ENCODE measurements at regions not wholly inside any gene's neighbourhood (a gene's known extent, or its start where the extent isn't known, plus 50 kb on each side); places are given as distances from the start of the nearest gene placed in this dataset.

GRCh38 chr11:92828556-92828955, 140.9 kb upstream of the MTNR1B start:
- Histone ChIP-seq H4K20me1 (ENCODE audit: insufficient read depth) (no peaks in the 10 kb centered on the region), H3K79me2 (ENCODE audit: insufficient read depth, low read depth) (no peaks in the 10 kb centered on the region), H3K36me3 (ENCODE audit: insufficient read depth) (no peaks in the 10 kb centered on the region), H3K4me3 (IDR thresholded peaks at IDR 0.05; ENCODE audit: insufficient read depth, low read depth, low read length) (no peak overlapping the region), H3K27me3 (ENCODE audit: insufficient read depth, low read depth) (no peaks in the 10 kb centered on the region), H3K4me1 (ENCODE audit: low read depth, poor library complexity, severe bottlenecking) (no peaks in the 10 kb centered on the region), H3K27ac (no peak overlapping the region), H2AFZ (ENCODE audit: low read depth) (no peak overlapping the region), H3K9ac (no peak overlapping the region), H3K4me2 (no peak overlapping the region)
- TF ChIP-seq CTCF (conservative IDR thresholded peaks at IDR 0.05; ENCODE audit: low read depth, low read length) = no peak

GRCh38 chr11:92829121-92829520, 140.3 kb upstream of the MTNR1B start:
- Histone ChIP-seq H3K4me3 (IDR thresholded peaks at IDR 0.05; ENCODE audit: insufficient read depth, low read depth, low read length) (no peak overlapping the region), H3K79me2 (ENCODE audit: insufficient read depth, low read depth) (no peaks in the 10 kb centered on the region), H3K9ac (no peak overlapping the region), H3K36me3 (ENCODE audit: insufficient read depth) (no peaks in the 10 kb centered on the region), H3K27me3 (ENCODE audit: insufficient read depth, low read depth) (no peaks in the 10 kb centered on the region), H4K20me1 (ENCODE audit: insufficient read depth) (no peaks in the 10 kb centered on the region), H3K4me2 (no peak overlapping the region), H3K4me1 (ENCODE audit: low read depth, poor library complexity, severe bottlenecking) (no peaks in the 10 kb centered on the region), H3K27ac (no peak overlapping the region), H2AFZ (ENCODE audit: low read depth) (no peak overlapping the region)
- TF ChIP-seq CTCF (conservative IDR thresholded peaks at IDR 0.05; ENCODE audit: low read depth, low read length) = no peak

DNA sequence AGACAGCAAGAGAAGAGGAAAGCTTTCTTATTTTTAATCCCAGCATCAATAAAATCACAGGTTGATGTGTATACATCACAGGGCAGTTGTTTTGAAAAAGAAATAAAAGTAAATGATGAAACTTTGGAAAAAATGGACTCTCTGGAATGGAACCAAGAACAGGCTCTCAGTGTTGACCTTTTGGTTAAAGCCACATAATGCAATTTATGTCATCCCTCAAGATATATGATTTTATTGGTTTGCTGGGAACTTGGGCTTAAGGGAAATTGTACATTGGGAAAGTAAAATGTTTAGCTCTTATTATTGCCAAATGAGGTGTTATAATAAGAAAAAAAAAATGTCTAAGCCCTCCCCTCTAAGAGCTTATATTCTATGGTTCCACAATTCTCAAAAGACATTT, 139.8 kb upstream of the MTNR1B start:
- Histone ChIP-seq H2AFZ (ENCODE audit: low read depth) (no peak overlapping the region), H3K4me2 (no peak overlapping the region), H4K20me1 (ENCODE audit: insufficient read depth) (no peaks in the 10 kb centered on the region), H3K79me2 (ENCODE audit: insufficient read depth, low read depth) (no peaks in the 10 kb centered on the region), H3K4me3 (IDR thresholded peaks at IDR 0.05; ENCODE audit: insufficient read depth, low read depth, low read length) (no peak overlapping the region), H3K27ac (no peak overlapping the region), H3K27me3 (ENCODE audit: insufficient read depth, low read depth) (no peaks in the 10 kb centered on the region), H3K4me1 (ENCODE audit: low read depth, poor library complexity, severe bottlenecking) (no peaks in the 10 kb centered on the region), H3K9ac (no peak overlapping the region), H3K36me3 (ENCODE audit: insufficient read depth) (no peaks in the 10 kb centered on the region)
- no peak for TF ChIP-seq CTCF (conservative IDR thresholded peaks at IDR 0.05; ENCODE audit: low read depth, low read length)

DNA sequence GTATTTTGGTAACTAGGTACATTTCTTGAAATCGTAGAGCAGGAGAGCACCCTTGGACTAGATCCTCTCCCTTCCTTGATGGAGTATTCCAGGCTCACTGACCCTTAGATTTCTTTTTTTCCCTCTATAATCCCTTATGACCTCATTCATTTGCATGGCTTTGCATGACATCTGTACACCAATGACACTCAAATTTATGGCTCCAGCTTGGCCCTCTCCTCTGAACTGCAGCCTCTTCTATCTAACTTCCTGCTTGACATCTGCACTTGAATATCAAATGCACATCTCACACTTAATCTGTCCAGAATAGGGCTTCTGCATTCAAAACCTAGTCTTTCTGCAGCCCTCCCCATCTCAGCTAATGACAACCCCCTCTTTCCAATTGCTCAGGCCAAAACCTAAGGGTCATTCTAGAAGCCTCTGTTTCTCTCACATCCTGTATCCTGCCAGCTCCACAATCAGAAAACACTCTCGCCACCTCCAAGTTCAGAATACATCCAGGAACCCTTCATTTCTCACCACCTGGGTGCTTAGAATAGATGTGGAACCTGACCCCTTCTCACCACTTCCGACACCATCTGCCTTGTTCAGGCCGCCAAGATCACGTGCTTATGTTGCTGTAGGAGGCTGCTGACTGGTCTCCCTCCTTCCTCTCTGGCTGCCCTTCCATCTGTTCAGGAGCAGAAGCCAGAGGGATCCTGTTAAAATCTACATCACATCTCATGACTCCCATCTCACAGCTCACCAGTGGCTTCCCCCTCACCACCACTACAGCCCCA, 138.9 kb upstream of the MTNR1B start:
- H3K27ac ChIP-seq = no peak overlapping the region
- H4K20me1 ChIP-seq (ENCODE audit: insufficient read depth) = no peaks in the 10 kb centered on the region
- H3K27me3 ChIP-seq (ENCODE audit: insufficient read depth, low read depth) = no peaks in the 10 kb centered on the region
- H2AFZ ChIP-seq (ENCODE audit: low read depth) = no peak overlapping the region
- H3K4me1 ChIP-seq (ENCODE audit: low read depth, poor library complexity, severe bottlenecking) = no peaks in the 10 kb centered on the region
- no peaks in the 10 kb centered on the region for H3K79me2 ChIP-seq (ENCODE audit: insufficient read depth, low read depth)
- H3K9ac ChIP-seq = no peak overlapping the region
- no peak overlapping the region for H3K4me3 ChIP-seq (IDR thresholded peaks at IDR 0.05; ENCODE audit: insufficient read depth, low read depth, low read length)
- no peaks in the 10 kb centered on the region for H3K36me3 ChIP-seq (ENCODE audit: insufficient read depth)
- TF ChIP-seq CTCF (conservative IDR thresholded peaks at IDR 0.05; ENCODE audit: low read depth, low read length) = no peak
- H3K4me2 ChIP-seq = no peak overlapping the region
